ENCODE measurements at regions not wholly inside any gene's neighbourhood (a gene's known extent, or its start where the extent isn't known, plus 50 kb on each side); places are given as distances from the start of the nearest gene placed in this dataset.

GRCh38 chr20:51979226-51979625 is 176.9 kb upstream of the SALL4 start:
- TF ChIP-seq CTCF (IDR thresholded peaks at IDR 0.05; ENCODE audit: low read depth, low read length), result no peak
- no peak overlapping the region for H3K4me3 ChIP-seq (replicated peaks in 1 of 2; ENCODE audit: low read depth in 2 of 2, low read length in 2 of 2)
- peak; percentile 18 to 42 for DNase-seq (ENCODE audit: low read depth in 2 of 2)

DNA sequence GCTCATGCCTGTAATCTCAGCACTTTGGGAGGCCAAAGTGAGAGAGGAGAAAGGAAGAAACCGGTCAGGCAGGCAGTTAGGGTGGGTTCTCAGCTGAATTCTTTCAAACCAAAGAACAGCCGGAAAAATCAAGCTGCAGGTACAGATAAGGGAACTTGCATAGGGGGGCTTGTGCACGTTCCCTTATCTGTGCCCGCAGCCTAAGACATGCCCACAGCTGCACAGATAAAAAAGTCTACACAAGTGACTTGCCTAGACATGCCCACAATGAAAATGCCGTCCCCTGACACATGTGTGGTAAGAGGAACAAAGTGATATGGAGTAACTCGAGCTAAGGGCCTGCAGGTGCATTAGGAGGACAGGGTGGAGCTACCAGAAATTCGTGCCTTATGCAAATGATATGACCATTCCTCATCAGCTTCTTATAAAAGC is 175.8 kb upstream of the SALL4 start:
- no peak overlapping the region for H3K4me3 ChIP-seq (replicated peaks in 1 of 2; ENCODE audit: low read depth in 2 of 2, low read length in 2 of 2)
- no peak for TF ChIP-seq CTCF (IDR thresholded peaks at IDR 0.05; ENCODE audit: low read depth, low read length)
- no peak for DNase-seq (ENCODE audit: low read depth in 2 of 2)

GRCh38 chr20:51972056-51972455 is 169.7 kb upstream of the SALL4 start:
- H3K4me3 ChIP-seq (replicated peaks in 1 of 2; ENCODE audit: low read depth in 2 of 2, low read length in 2 of 2), result no peak overlapping the region
- DNase-seq (ENCODE audit: low read depth in 2 of 2), result no peak
- no peak for TF ChIP-seq CTCF (IDR thresholded peaks at IDR 0.05; ENCODE audit: low read depth, low read length)

- TF ChIP-seq CTCF (IDR thresholded peaks at IDR 0.05; ENCODE audit: low read depth, low read length), result no peak
- H3K4me3 ChIP-seq (replicated peaks in 1 of 2; ENCODE audit: low read depth in 2 of 2, low read length in 2 of 2), result no peak overlapping the region
- no peak for DNase-seq (ENCODE audit: low read depth in 2 of 2)
These were observed 168.5 kb upstream of the SALL4 start for GRCh38 chr20:51970858-51971257.

GRCh38 chr20:51969191-51969590 is 166.9 kb upstream of the SALL4 start:
- no peak for TF ChIP-seq CTCF (IDR thresholded peaks at IDR 0.05; ENCODE audit: low read depth, low read length)
- no peak overlapping the region for H3K4me3 ChIP-seq (replicated peaks in 1 of 2; ENCODE audit: low read depth in 2 of 2, low read length in 2 of 2)
- DNase-seq (ENCODE audit: low read depth in 2 of 2), result no peak

GRCh38 chr20:51968151-51968550 is 165.8 kb upstream of the SALL4 start:
- TF ChIP-seq CTCF (IDR thresholded peaks at IDR 0.05; ENCODE audit: low read depth, low read length), result no peak
- no peak overlapping the region for H3K4me3 ChIP-seq (replicated peaks in 1 of 2; ENCODE audit: low read depth in 2 of 2, low read length in 2 of 2)
- no peak for DNase-seq (ENCODE audit: low read depth in 2 of 2)

- peak; percentile 86 for TF ChIP-seq CTCF (IDR thresholded peaks at IDR 0.05; ENCODE audit: low read depth, low read length)
- no peak overlapping the region for H3K4me3 ChIP-seq (replicated peaks in 1 of 2; ENCODE audit: low read depth in 2 of 2, low read length in 2 of 2)
- peak; percentile 81 to 85 for DNase-seq (ENCODE audit: low read depth in 2 of 2)
These were observed 164.1 kb upstream of the SALL4 start for GRCh38 chr20:51966296-51966971.

Measured in cardiac fibroblast (primary cell).